ENCODE measurements at regions not wholly inside any gene's neighbourhood (a gene's known extent, or its start where the extent isn't known, plus 50 kb on each side); places are given as distances from the start of the nearest gene placed in this dataset.

GRCh38 chr5:164672931-164673694 lies 1167.7 kb downstream of the MAT2B start:
- no peaks in the 10 kb centered on the region for H3K4me1 Mint-ChIP-seq
- no peaks in the 10 kb centered on the region for H3K36me3 Mint-ChIP-seq
- H3K27ac Mint-ChIP-seq = no peak overlapping the region
- no peak overlapping the region for H3K4me3 Mint-ChIP-seq
- H3K4me1 ChIP-seq (ENCODE audit: control insufficient read depth, insufficient read depth, low read length, poor library complexity, severe bottlenecking) = no peaks in the 10 kb centered on the region
- H3K36me3 ChIP-seq (ENCODE audit: control insufficient read depth, insufficient read depth, low read length) = no peaks in the 10 kb centered on the region
- DNase-seq = no peak
- H3K27ac ChIP-seq (ENCODE audit: insufficient read depth, low read length, poor library complexity, severe bottlenecking) = no peak overlapping the region
- no peaks in the 10 kb centered on the region for H3K9me3 ChIP-seq (ENCODE audit: control insufficient read depth in 2 of 2, low read length in 2 of 2)
- H3K27me3 ChIP-seq (ENCODE audit: control insufficient read depth, insufficient read depth, low read length) = no peaks in the 10 kb centered on the region
- peaks cover 0 to 14% (median 3%) of the 10 kb centered on the region in 7 donors for H3K9me3 Mint-ChIP-seq
- no peak overlapping the region for H3K4me3 ChIP-seq (ENCODE audit: low read depth, low read length)
- H3K27me3 Mint-ChIP-seq = no peaks in the 10 kb centered on the region
- ATAC-seq (ENCODE audit: low read depth in 2 of 2) = no peak

GRCh38 chr5:164679461-164679860 lies 1174.0 kb downstream of the MAT2B start:
- no peaks in the 10 kb centered on the region for H3K4me1 ChIP-seq (ENCODE audit: control insufficient read depth, insufficient read depth, low read length, poor library complexity, severe bottlenecking)
- H3K36me3 Mint-ChIP-seq = no peaks in the 10 kb centered on the region
- no peak overlapping the region for H3K4me3 Mint-ChIP-seq
- H3K27me3 Mint-ChIP-seq = no peaks in the 10 kb centered on the region
- H3K4me3 ChIP-seq (ENCODE audit: low read depth, low read length) = no peak overlapping the region
- no peak overlapping the region for H3K27ac Mint-ChIP-seq
- no peaks in the 10 kb centered on the region for H3K27me3 ChIP-seq (ENCODE audit: control insufficient read depth, insufficient read depth, low read length)
- ATAC-seq (ENCODE audit: low read depth in 2 of 2) (no peak), DNase-seq (no peak)
- no peaks in the 10 kb centered on the region for H3K4me1 Mint-ChIP-seq
- no peaks in the 10 kb centered on the region for H3K36me3 ChIP-seq (ENCODE audit: control insufficient read depth, insufficient read depth, low read length)
- no peak overlapping the region for H3K27ac ChIP-seq (ENCODE audit: insufficient read depth, low read length, poor library complexity, severe bottlenecking)
- peaks cover 0 to 12% (median 5%) of the 10 kb centered on the region in 7 donors for H3K9me3 Mint-ChIP-seq
- H3K9me3 ChIP-seq (ENCODE audit: control insufficient read depth in 2 of 2, low read length in 2 of 2) = no peaks in the 10 kb centered on the region

DNA sequence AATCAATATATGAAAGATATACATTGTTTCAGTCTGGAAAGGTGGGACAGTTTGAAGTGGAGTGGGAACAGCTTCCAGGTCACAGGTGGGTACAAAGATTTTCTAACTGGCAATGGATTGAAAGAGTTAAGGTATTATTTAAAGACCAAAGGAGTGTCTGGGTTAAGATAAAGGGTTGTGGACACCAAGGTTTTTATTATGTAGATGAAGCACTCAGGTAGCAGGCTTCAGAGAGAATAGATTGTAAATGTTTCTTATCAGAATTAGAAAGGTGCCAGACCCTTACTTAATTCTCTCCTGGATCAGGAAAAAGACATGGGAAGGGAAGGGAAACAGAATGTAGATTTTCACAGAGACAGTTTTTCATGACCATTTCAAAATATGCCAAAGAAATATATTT lies 1174.8 kb downstream of the MAT2B start:
- H3K27me3 ChIP-seq (ENCODE audit: control insufficient read depth, insufficient read depth, low read length) = no peaks in the 10 kb centered on the region
- no peaks in the 10 kb centered on the region for H3K36me3 ChIP-seq (ENCODE audit: control insufficient read depth, insufficient read depth, low read length)
- H3K9me3 ChIP-seq (ENCODE audit: control insufficient read depth in 2 of 2, low read length in 2 of 2) = no peaks in the 10 kb centered on the region
- H3K4me1 ChIP-seq (ENCODE audit: control insufficient read depth, insufficient read depth, low read length, poor library complexity, severe bottlenecking) = no peaks in the 10 kb centered on the region
- H3K27me3 Mint-ChIP-seq = no peaks in the 10 kb centered on the region
- H3K27ac Mint-ChIP-seq = no peak overlapping the region
- ATAC-seq (ENCODE audit: low read depth in 2 of 2) (no peak), DNase-seq (no peak)
- peaks cover 0 to 12% (median 5%) of the 10 kb centered on the region in 7 donors for H3K9me3 Mint-ChIP-seq
- no peaks in the 10 kb centered on the region for H3K36me3 Mint-ChIP-seq
- no peaks in the 10 kb centered on the region for H3K4me1 Mint-ChIP-seq
- no peak overlapping the region for H3K4me3 ChIP-seq (ENCODE audit: low read depth, low read length)
- H3K27ac ChIP-seq (ENCODE audit: insufficient read depth, low read length, poor library complexity, severe bottlenecking) = no peak overlapping the region
- no peak overlapping the region for H3K4me3 Mint-ChIP-seq

GRCh38 chr5:164680812-164681520 lies 1175.5 kb downstream of the MAT2B start:
- Mint-ChIP-seq H3K27ac (no peak overlapping the region), H3K4me3 (no peak overlapping the region), H3K4me1 (no peaks in the 10 kb centered on the region), H3K9me3 (peaks cover 0 to 12% (median 5%) of the 10 kb centered on the region in 7 donors), H3K36me3 (no peaks in the 10 kb centered on the region), H3K27me3 (no peaks in the 10 kb centered on the region)
- Histone ChIP-seq H3K36me3 (ENCODE audit: control insufficient read depth, insufficient read depth, low read length) (no peaks in the 10 kb centered on the region), H3K4me1 (ENCODE audit: control insufficient read depth, insufficient read depth, low read length, poor library complexity, severe bottlenecking) (no peaks in the 10 kb centered on the region), H3K27me3 (ENCODE audit: control insufficient read depth, insufficient read depth, low read length) (no peaks in the 10 kb centered on the region), H3K4me3 (ENCODE audit: low read depth, low read length) (no peak overlapping the region), H3K27ac (ENCODE audit: insufficient read depth, low read length, poor library complexity, severe bottlenecking) (no peak overlapping the region), H3K9me3 (ENCODE audit: control insufficient read depth in 2 of 2, low read length in 2 of 2) (no peaks in the 10 kb centered on the region)
- ATAC-seq (ENCODE audit: low read depth in 2 of 2) (no peak), DNase-seq (no peak)

DNA sequence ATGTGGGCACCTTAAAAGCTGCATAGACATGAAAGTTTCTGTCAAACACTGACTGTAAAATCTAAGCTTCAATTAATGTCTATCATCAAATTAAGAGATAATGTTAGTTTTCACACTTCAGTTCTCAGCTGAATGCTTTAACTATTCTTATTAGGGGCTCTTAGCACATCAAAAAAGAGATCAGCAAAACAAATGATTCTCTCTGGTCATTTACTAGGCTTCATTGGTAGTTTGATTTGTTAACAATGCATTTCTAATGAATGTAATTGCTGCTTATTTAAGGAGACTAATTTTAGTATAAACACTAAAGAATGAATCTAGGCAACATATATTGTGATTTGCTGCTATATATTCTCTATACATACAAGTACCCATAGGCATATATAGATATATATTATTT lies 1182.0 kb downstream of the MAT2B start:
- no peak for ATAC-seq (ENCODE audit: low read depth in 2 of 2)
- DNase-seq = no peak
- H3K36me3 ChIP-seq (ENCODE audit: control insufficient read depth, insufficient read depth, low read length) = no peaks in the 10 kb centered on the region
- no peaks in the 10 kb centered on the region for H3K4me1 ChIP-seq (ENCODE audit: control insufficient read depth, insufficient read depth, low read length, poor library complexity, severe bottlenecking)
- Mint-ChIP-seq H3K4me1 (no peaks in the 10 kb centered on the region), H3K27ac (no peak overlapping the region), H3K9me3 (peaks cover 0 to 13% (median 6%) of the 10 kb centered on the region in 7 donors), H3K27me3 (no peaks in the 10 kb centered on the region), H3K36me3 (no peaks in the 10 kb centered on the region), H3K4me3 (no peak overlapping the region)
- no peak overlapping the region for H3K4me3 ChIP-seq (ENCODE audit: low read depth, low read length)
- no peak overlapping the region for H3K27ac ChIP-seq (ENCODE audit: insufficient read depth, low read length, poor library complexity, severe bottlenecking)
- no peaks in the 10 kb centered on the region for H3K9me3 ChIP-seq (ENCODE audit: control insufficient read depth in 2 of 2, low read length in 2 of 2)
- no peaks in the 10 kb centered on the region for H3K27me3 ChIP-seq (ENCODE audit: control insufficient read depth, insufficient read depth, low read length)

DNA sequence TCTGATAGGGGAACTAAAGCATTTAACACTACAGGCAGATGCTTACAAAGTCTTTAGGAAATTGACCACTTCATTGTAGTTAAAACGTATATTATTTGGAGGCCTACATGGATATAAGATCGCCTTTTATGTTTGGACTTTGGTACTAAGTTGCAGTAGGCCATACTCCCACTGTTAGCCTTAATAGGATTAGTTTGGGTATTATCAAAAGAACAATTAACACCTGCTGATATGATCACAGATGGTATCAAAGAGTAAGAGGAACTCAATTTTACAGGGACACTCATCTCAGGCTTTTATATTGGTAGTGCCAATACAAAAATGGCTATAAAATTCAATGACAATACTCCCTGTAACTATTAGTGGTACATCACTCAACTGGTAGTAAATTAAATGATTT lies 1183.0 kb downstream of the MAT2B start:
- Histone ChIP-seq H3K9me3 (ENCODE audit: control insufficient read depth in 2 of 2, low read length in 2 of 2) (no peaks in the 10 kb centered on the region), H3K4me3 (ENCODE audit: low read depth, low read length) (no peak overlapping the region), H3K4me1 (ENCODE audit: control insufficient read depth, insufficient read depth, low read length, poor library complexity, severe bottlenecking) (no peaks in the 10 kb centered on the region), H3K27me3 (ENCODE audit: control insufficient read depth, insufficient read depth, low read length) (no peaks in the 10 kb centered on the region), H3K36me3 (ENCODE audit: control insufficient read depth, insufficient read depth, low read length) (no peaks in the 10 kb centered on the region), H3K27ac (ENCODE audit: insufficient read depth, low read length, poor library complexity, severe bottlenecking) (no peak overlapping the region)
- Mint-ChIP-seq H3K27ac (no peak overlapping the region), H3K4me1 (no peaks in the 10 kb centered on the region), H3K4me3 (no peak overlapping the region), H3K36me3 (no peaks in the 10 kb centered on the region), H3K9me3 (peaks cover 0 to 14% (median 6%) of the 10 kb centered on the region in 7 donors), H3K27me3 (no peaks in the 10 kb centered on the region)
- ATAC-seq (ENCODE audit: low read depth in 2 of 2) (no peak), DNase-seq (no peak)

- Histone ChIP-seq H3K27me3 (ENCODE audit: control insufficient read depth, insufficient read depth, low read length) (no peaks in the 10 kb centered on the region), H3K9me3 (ENCODE audit: control insufficient read depth in 2 of 2, low read length in 2 of 2) (no peaks in the 10 kb centered on the region), H3K27ac (ENCODE audit: insufficient read depth, low read length, poor library complexity, severe bottlenecking) (no peak overlapping the region), H3K4me3 (ENCODE audit: low read depth, low read length) (no peak overlapping the region), H3K4me1 (ENCODE audit: control insufficient read depth, insufficient read depth, low read length, poor library complexity, severe bottlenecking) (no peaks in the 10 kb centered on the region), H3K36me3 (ENCODE audit: control insufficient read depth, insufficient read depth, low read length) (no peaks in the 10 kb centered on the region)
- H3K4me3 Mint-ChIP-seq = no peak overlapping the region
- H3K9me3 Mint-ChIP-seq = peaks cover 0 to 15% (median 4%) of the 10 kb centered on the region in 7 donors
- H3K36me3 Mint-ChIP-seq = no peaks in the 10 kb centered on the region
- no peak overlapping the region for H3K27ac Mint-ChIP-seq
- ATAC-seq (ENCODE audit: low read depth in 2 of 2) = no peak
- DNase-seq = no peak
- no peaks in the 10 kb centered on the region for H3K27me3 Mint-ChIP-seq
- no peaks in the 10 kb centered on the region for H3K4me1 Mint-ChIP-seq
Measured at GRCh38 chr5:164708831-164709230, 1203.4 kb downstream of the MAT2B start.

- H3K4me1 Mint-ChIP-seq = no peaks in the 10 kb centered on the region
- DNase-seq (no peak), ATAC-seq (ENCODE audit: low read depth in 2 of 2) (no peak)
- no peaks in the 10 kb centered on the region for H3K36me3 Mint-ChIP-seq
- Histone ChIP-seq H3K27ac (ENCODE audit: insufficient read depth, low read length, poor library complexity, severe bottlenecking) (no peak overlapping the region), H3K36me3 (ENCODE audit: control insufficient read depth, insufficient read depth, low read length) (no peaks in the 10 kb centered on the region), H3K4me3 (ENCODE audit: low read depth, low read length) (no peak overlapping the region), H3K27me3 (ENCODE audit: control insufficient read depth, insufficient read depth, low read length) (no peaks in the 10 kb centered on the region), H3K9me3 (ENCODE audit: control insufficient read depth in 2 of 2, low read length in 2 of 2) (peaks cover 0 to under 1% of the 10 kb centered on the region in 2 experiments), H3K4me1 (ENCODE audit: control insufficient read depth, insufficient read depth, low read length, poor library complexity, severe bottlenecking) (no peaks in the 10 kb centered on the region)
- H3K4me3 Mint-ChIP-seq = no peak overlapping the region
- H3K27ac Mint-ChIP-seq = no peak overlapping the region
- H3K9me3 Mint-ChIP-seq = peaks cover 0 to 19% (median 4%) of the 10 kb centered on the region in 7 donors
- no peaks in the 10 kb centered on the region for H3K27me3 Mint-ChIP-seq
Measured at GRCh38 chr5:164713682-164714081, 1208.3 kb downstream of the MAT2B start.
